PC-3 (cell line): ENCODE measurements at regions not wholly inside any gene's neighbourhood (a gene's known extent, or its start where the extent isn't known, plus 50 kb on each side); places are given as distances from the start of the nearest gene placed in this dataset.

Source experiments
- ATAC-seq: fragments of 200-7000 bp; cut with Tn5 transposase; 2 replicates; pipeline ENCODE4 v1.9.1; 2020; ENCODE audit warnings: mild to moderate bottlenecking, moderate library complexity
- BruUV-seq: library from RNA; stranded (reverse); fragments of 400-500 nt; replicated peaks from 2 replicates; lab custom pipeline; 2021; lab: Mats Ljungman, UMichigan
- CTCF ChIA-PET: fragments of 300-600 bp; sonication (Branson Sonifier 250); formaldehyde crosslinking; loops from one replicate; lab custom pipeline; 2022; ENCODE audit warnings: antibody characterized with exemption; lab: Charles Lee
- POLR2A ChIA-PET: fragments of 300-600 bp; sonication (Branson Sonifier 250); formaldehyde crosslinking; loops from one replicate; lab custom pipeline; 2022; ENCODE audit warnings: antibody characterized with exemption; ENCODE audit not compliant: unreplicated experiment; lab: Charles Lee
- DNase-seq: peaks from one replicate; pipeline ENCODE4 v3.0.0-alpha.2; 2015
- H2AFZ ChIP-seq: fragments of 300-600 bp; sonication (generic); 2 replicates; pipeline ENCODE4 v1.6.0; 2016; ENCODE audit warnings: antibody characterized with exemption, low read length
- H3F3A ChIP-seq: fragments of 300-600 bp; sonication (generic); one replicate; pipeline ENCODE4 v1.6.0; 2017; ENCODE audit warnings: antibody characterized with exemption, low read length, control low read depth, mild to moderate bottlenecking; ENCODE audit not compliant: unreplicated experiment
- H3K27ac ChIP-seq: fragments of 300-600 bp; sonication (generic); 2 replicates; pipeline ENCODE4 v1.5.1; 2016; ENCODE audit warnings: mild to moderate bottlenecking, low read length
- H3K27me3 ChIP-seq: fragments of 300-600 bp; sonication (generic); 2 replicates; pipeline ENCODE4 v1.6.1; 2016; ENCODE audit warnings: low read length, mixed read lengths
- H3K36me3 ChIP-seq: fragments of 300-600 bp; sonication (generic); 2 replicates; pipeline ENCODE4 v1.6.1; 2016; ENCODE audit warnings: low read depth, mixed run types, low read length, mixed read lengths
- H3K4me1 ChIP-seq: fragments of 300-600 bp; sonication (generic); 2 replicates; pipeline ENCODE4 v1.5.1; 2016; ENCODE audit warnings: low read length; ENCODE audit not compliant: insufficient read depth
- H3K4me2 ChIP-seq: fragments of 300-600 bp; sonication (generic); 2 replicates; pipeline ENCODE4 v1.6.0; 2016; ENCODE audit warnings: low read length
- H3K4me3 ChIP-seq: fragments of 300-600 bp; sonication (generic); 2 replicates; pipeline ENCODE4 v1.5.1; 2016; ENCODE audit warnings: mild to moderate bottlenecking, low read length, mixed read lengths
- H3K79me2 ChIP-seq: fragments of 300-600 bp; sonication (generic); 2 replicates; pipeline ENCODE4 v1.6.1; 2017; ENCODE audit warnings: low read length, mixed read lengths
- H3K9ac ChIP-seq: fragments of 300-600 bp; sonication (generic); 2 replicates; pipeline ENCODE4 v1.6.0; 2016; ENCODE audit warnings: mild to moderate bottlenecking, low read length
- H3K9me2 ChIP-seq: fragments of 300-600 bp; sonication (generic); replicated peaks from 2 replicates; pipeline ENCODE4 v1.6.1; 2016; ENCODE audit warnings: mixed run types, low read length, mixed read lengths
- H3K9me3 ChIP-seq: fragments of 300-600 bp; sonication (generic); 2 replicates; pipeline ENCODE4 v1.6.1; 2016; ENCODE audit warnings: low read length, mixed read lengths
- H4K20me1 ChIP-seq: fragments of 300-600 bp; sonication (generic); 2 replicates; pipeline ENCODE4 v1.6.1; 2016; ENCODE audit warnings: low read length, mixed read lengths
- CTCF ChIP-seq: fragments of 300-600 bp; sonication (generic); conservative IDR thresholded peaks from 2 replicates; pipeline ENCODE4 v1.5.1; 2017; ENCODE audit warnings: antibody characterized with exemption, low read depth, mild to moderate bottlenecking, low read length
- EZH2 ChIP-seq: fragments of 300-600 bp; sonication (generic); IDR thresholded peaks from one replicate; pipeline ENCODE4 v1.6.1; 2017; ENCODE audit warnings: antibody characterized with exemption, mild to moderate bottlenecking, low read length; ENCODE audit not compliant: unreplicated experiment
- EZH2phosphoT487 ChIP-seq: fragments of 300-600 bp; sonication (generic); IDR thresholded peaks from 2 replicates; pipeline ENCODE4 v1.6.1; 2018; ENCODE audit warnings: mild to moderate bottlenecking, antibody characterized with exemption, low read length, borderline replicate concordance
- intact Hi-C: fragments of 100-400 bp; cut with micrococcal nuclease; formaldehyde crosslinking; loops from 2 replicates; pipeline ENCODE4 v1.9.0; 2023

GRCh38 chr6:80976336-80976735, 776.1 kb downstream of the TENT5A start:
- DNase-seq: no peak
- CTCF ChIA-PET: no interaction called here

GRCh38 chr6:80974579-80974978, 777.9 kb downstream of the TENT5A start:
- no peaks in the 10 kb centered on the region for H3K27me3 ChIP-seq
- no peaks in the 10 kb centered on the region for H3K9me2 ChIP-seq
- no peaks in the 10 kb centered on the region for H3F3A ChIP-seq
- no peak overlapping the region for H3K4me2 ChIP-seq
- ATAC-seq: no peak
- no peaks in the 10 kb centered on the region for H3K4me1 ChIP-seq
- no peaks in the 10 kb centered on the region for H3K79me2 ChIP-seq
- POLR2A ChIA-PET: no interaction called here
- no TSS peak for BruUV-seq
- CTCF ChIA-PET: no interaction called here
- no peak overlapping the region for H2AFZ ChIP-seq
- no peaks in the 10 kb centered on the region for H3K36me3 ChIP-seq
- no peaks in the 10 kb centered on the region for H3K9me3 ChIP-seq
- TF ChIP-seq EZH2 (no peak), CTCF (no peak), EZH2phosphoT487 (no peak)
- intact Hi-C loops: no loop called here
- H4K20me1 ChIP-seq: no peaks in the 10 kb centered on the region
- no peak overlapping the region for H3K27ac ChIP-seq
- no peak overlapping the region for H3K4me3 ChIP-seq
- DNase-seq: no peak
- no peak overlapping the region for H3K9ac ChIP-seq

More at GRCh38 chr6:80976336-80976735, 776.1 kb downstream of the TENT5A start:
- Histone ChIP-seq H3K4me2 (no peak overlapping the region), H3K27me3 (no peaks in the 10 kb centered on the region), H3K9ac (no peak overlapping the region), H3F3A (no peaks in the 10 kb centered on the region), H3K9me2 (no peaks in the 10 kb centered on the region), H3K36me3 (no peaks in the 10 kb centered on the region), H3K4me3 (no peak overlapping the region), H3K27ac (no peak overlapping the region), H3K9me3 (no peaks in the 10 kb centered on the region), H4K20me1 (no peaks in the 10 kb centered on the region), H3K79me2 (no peaks in the 10 kb centered on the region), H3K4me1 (no peaks in the 10 kb centered on the region), H2AFZ (no peak overlapping the region)
- POLR2A ChIA-PET: no interaction called here
- BruUV-seq: no TSS peak
- ATAC-seq: no peak
- intact Hi-C loops: no loop called here
- TF ChIP-seq EZH2phosphoT487: no peak
- TF ChIP-seq EZH2: no peak
- TF ChIP-seq CTCF: no peak

- Histone ChIP-seq H3K27ac (no peak overlapping the region), H3K9me2 (no peaks in the 10 kb centered on the region), H4K20me1 (no peaks in the 10 kb centered on the region), H3F3A (no peaks in the 10 kb centered on the region), H3K9me3 (no peaks in the 10 kb centered on the region), H3K4me2 (no peak overlapping the region), H2AFZ (no peak overlapping the region), H3K9ac (no peak overlapping the region), H3K79me2 (no peaks in the 10 kb centered on the region), H3K27me3 (no peaks in the 10 kb centered on the region), H3K4me1 (no peaks in the 10 kb centered on the region), H3K36me3 (no peaks in the 10 kb centered on the region), H3K4me3 (no peak overlapping the region)
- DNase-seq (no peak), ATAC-seq (peak; percentile 64)
- ChIA-PET CTCF (no interaction called here), POLR2A (no interaction called here)
- no peak for TF ChIP-seq EZH2
- no peak for TF ChIP-seq EZH2phosphoT487
- intact Hi-C loops: no loop called here
- BruUV-seq: no TSS peak
Observed at GRCh38 chr6:80969439-80969838, 783.0 kb downstream of the TENT5A start.
